ENCODE measurements at regions not wholly inside any gene's neighbourhood (a gene's known extent, or its start where the extent isn't known, plus 50 kb on each side); places are given as distances from the start of the nearest gene placed in this dataset.

DNA sequence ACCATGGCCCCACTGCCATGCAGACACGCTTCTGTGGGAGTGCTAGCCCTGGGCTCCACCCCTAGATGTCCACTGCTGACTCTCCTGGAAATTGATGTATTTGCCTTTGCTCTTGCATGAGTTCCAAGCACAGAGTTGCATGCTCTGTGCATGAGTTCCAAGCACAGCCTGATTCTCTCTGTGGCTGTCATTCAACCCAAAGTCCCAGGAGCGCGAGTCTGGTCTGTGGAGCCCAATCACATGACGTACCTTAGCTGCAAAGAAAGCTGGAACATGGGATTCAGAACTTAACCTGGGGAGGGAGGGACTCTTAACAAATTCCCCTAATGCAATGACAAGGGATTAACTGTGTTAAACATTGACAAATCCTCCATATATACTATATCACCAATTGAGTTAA, 114.3 kb upstream of the SLC24A3 start:
- in situ Hi-C loops (cut with MboI) = no loop called here
- H3K4me1 ChIP-seq (replicated peaks in 1 of 2; ENCODE audit: control insufficient read depth in 2 of 2, insufficient read depth in 2 of 2, low read length in 2 of 2) = no peaks in the 10 kb centered on the region
- no peak overlapping the region for H3K9ac ChIP-seq (ENCODE audit: insufficient read depth in 1 of 2, low read depth in 2 of 2, low read length in 2 of 2)
- no peak overlapping the region for H3K4me2 ChIP-seq (ENCODE audit: insufficient read depth, low read length)
- no peak for ATAC-seq
- 0% methylated on average over 4 of the region's 4 CpGs for WGBS (ENCODE audit: insufficient coverage, low coverage, missing lambda C conversion rate)
- intact Hi-C loops (cut with micrococcal nuclease) = no loop called here
- H3K27me3 ChIP-seq (ENCODE audit: control insufficient read depth in 2 of 2, insufficient read depth in 2 of 2, low read length in 2 of 2) = no peaks in the 10 kb centered on the region
- no peaks in the 10 kb centered on the region for H3K9me1 ChIP-seq (ENCODE audit: control insufficient read depth, insufficient read depth, low read length)
- H3K4me3 ChIP-seq = no peak overlapping the region
- H2AFZ ChIP-seq (ENCODE audit: low read depth, low read length) = no peak overlapping the region
- POLR2A ChIA-PET = no interaction called here
- no TSS peak for BruUV-seq (replicated peaks)
- no peaks in the 10 kb centered on the region for H3K36me3 ChIP-seq (ENCODE audit: control insufficient read depth, insufficient read depth, low read length)
- no peak for FAIRE-seq
- CTCF ChIA-PET (ENCODE audit: low intra/inter-chr PET ratio) = no interaction called here
- no peak overlapping the region for H3K27ac ChIP-seq (ENCODE audit: extremely low read depth, low read depth, low read length)
- DNase-seq (ENCODE audit: extremely low read depth in 1 of 4, low spot score in 3 of 4) = no peak
- no peaks in the 10 kb centered on the region for H3K9me3 ChIP-seq (replicated peaks; ENCODE audit: control insufficient read depth, insufficient read depth, low read depth, low read length)
- no peaks in the 10 kb centered on the region for H3K79me2 ChIP-seq (ENCODE audit: control insufficient read depth, insufficient read depth, low read length)
- H4K20me1 ChIP-seq (replicated peaks; ENCODE audit: control insufficient read depth, insufficient read depth, low read length) = no peaks in the 10 kb centered on the region
- TF ChIP-seq SPI1 (IDR thresholded peaks at IDR 0.05; ENCODE audit: borderline replicate concordance, low read depth, low read length) (no peak), ZNF197 (CRISPR knock-in tag; IDR thresholded peaks at IDR 0.05; ENCODE audit: low read depth) (no peak), KAT8 (IDR thresholded peaks at IDR 0.05; ENCODE audit: low read depth) (no peak), NR2C1 (IDR thresholded peaks at IDR 0.05) (no peak), NR2C1 (tag; IDR thresholded peaks at IDR 0.05) (no peak), EP400 (IDR thresholded peaks at IDR 0.05) (no peak), MCM2 (IDR thresholded peaks at IDR 0.05; ENCODE audit: low read depth) (no peak), CHD4 (IDR thresholded peaks at IDR 0.05; ENCODE audit: insufficient read depth, insufficient replicate concordance, low read depth, low read length, poor library complexity, severe bottlenecking) (no peak), ZZZ3 (IDR thresholded peaks at IDR 0.05) (no peak), MEIS2 (IDR thresholded peaks at IDR 0.05; ENCODE audit: partially characterized antibody) (no peak), FOXA1 (IDR thresholded peaks at IDR 0.05; ENCODE audit: borderline replicate concordance) (no peak), COPS2 (conservative IDR thresholded peaks at IDR 0.05) (no peak)
- TF ChIP-seq, protein P1, sequence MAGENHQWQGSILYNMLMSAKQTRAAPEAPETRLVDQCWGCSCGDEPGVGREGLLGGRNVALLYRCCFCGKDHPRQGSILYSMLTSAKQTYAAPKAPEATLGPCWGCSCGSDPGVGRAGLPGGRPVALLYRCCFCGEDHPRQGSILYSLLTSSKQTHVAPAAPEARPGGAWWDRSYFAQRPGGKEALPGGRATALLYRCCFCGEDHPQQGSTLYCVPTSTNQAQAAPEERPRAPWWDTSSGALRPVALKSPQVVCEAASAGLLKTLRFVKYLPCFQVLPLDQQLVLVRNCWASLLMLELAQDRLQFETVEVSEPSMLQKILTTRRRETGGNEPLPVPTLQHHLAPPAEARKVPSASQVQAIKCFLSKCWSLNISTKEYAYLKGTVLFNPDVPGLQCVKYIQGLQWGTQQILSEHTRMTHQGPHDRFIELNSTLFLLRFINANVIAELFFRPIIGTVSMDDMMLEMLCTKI (IDR thresholded peaks at IDR 0.05; ENCODE audit: partially characterized antibody) = no peak
- TF ChIP-seq, protein P2, sequence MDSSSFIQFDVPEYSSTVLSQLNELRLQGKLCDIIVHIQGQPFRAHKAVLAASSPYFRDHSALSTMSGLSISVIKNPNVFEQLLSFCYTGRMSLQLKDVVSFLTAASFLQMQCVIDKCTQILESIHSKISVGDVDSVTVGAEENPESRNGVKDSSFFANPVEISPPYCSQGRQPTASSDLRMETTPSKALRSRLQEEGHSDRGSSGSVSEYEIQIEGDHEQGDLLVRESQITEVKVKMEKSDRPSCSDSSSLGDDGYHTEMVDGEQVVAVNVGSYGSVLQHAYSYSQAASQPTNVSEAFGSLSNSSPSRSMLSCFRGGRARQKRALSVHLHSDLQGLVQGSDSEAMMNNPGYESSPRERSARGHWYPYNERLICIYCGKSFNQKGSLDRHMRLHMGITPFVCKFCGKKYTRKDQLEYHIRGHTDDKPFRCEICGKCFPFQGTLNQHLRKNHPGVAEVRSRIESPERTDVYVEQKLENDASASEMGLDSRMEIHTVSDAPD (CRISPR knock-in tag; IDR thresholded peaks at IDR 0.05) = no peak
